ENCODE measurements at regions not wholly inside any gene's neighbourhood (a gene's known extent, or its start where the extent isn't known, plus 50 kb on each side); places are given as distances from the start of the nearest gene placed in this dataset.

- H3K4me3 ChIP-seq (ENCODE audit: low read depth, low read length), result no peak overlapping the region
- no peaks in the 10 kb centered on the region for H3K27me3 ChIP-seq (ENCODE audit: control insufficient read depth, insufficient read depth, low read length)
- no peak for TF ChIP-seq CTCF (IDR thresholded peaks at IDR 0.05; ENCODE audit: insufficient read depth, low read length, poor library complexity, severe bottlenecking)
- DNase-seq (ENCODE audit: low read depth), result no peak
- H3K36me3 ChIP-seq (ENCODE audit: control insufficient read depth, insufficient read depth, low read length), result no peaks in the 10 kb centered on the region
Observed at GRCh38 chr9:88643931-88644330, 109.0 kb downstream of the NXNL2 start.

GRCh38 chr9:88645172-88645878, 110.3 kb downstream of the NXNL2 start:
- no peak for TF ChIP-seq CTCF (IDR thresholded peaks at IDR 0.05; ENCODE audit: insufficient read depth, low read length, poor library complexity, severe bottlenecking)
- H3K27me3 ChIP-seq (ENCODE audit: control insufficient read depth, insufficient read depth, low read length), result no peaks in the 10 kb centered on the region
- DNase-seq (ENCODE audit: low read depth), result no peak
- H3K4me3 ChIP-seq (ENCODE audit: low read depth, low read length), result no peak overlapping the region
- H3K36me3 ChIP-seq (ENCODE audit: control insufficient read depth, insufficient read depth, low read length), result no peaks in the 10 kb centered on the region

GRCh38 chr9:88645879-88646199, 110.9 kb downstream of the NXNL2 start:
- no peak overlapping the region for H3K4me3 ChIP-seq (ENCODE audit: low read depth, low read length)
- H3K36me3 ChIP-seq (ENCODE audit: control insufficient read depth, insufficient read depth, low read length), result no peaks in the 10 kb centered on the region
- no peaks in the 10 kb centered on the region for H3K27me3 ChIP-seq (ENCODE audit: control insufficient read depth, insufficient read depth, low read length)
- DNase-seq (ENCODE audit: low read depth), result no peak
- no peak for TF ChIP-seq CTCF (IDR thresholded peaks at IDR 0.05; ENCODE audit: insufficient read depth, low read length, poor library complexity, severe bottlenecking)

GRCh38 chr9:88646539-88647300, 111.7 kb downstream of the NXNL2 start:
- H3K27me3 ChIP-seq (ENCODE audit: control insufficient read depth, insufficient read depth, low read length), result no peaks in the 10 kb centered on the region
- no peak for TF ChIP-seq CTCF (IDR thresholded peaks at IDR 0.05; ENCODE audit: insufficient read depth, low read length, poor library complexity, severe bottlenecking)
- no peak overlapping the region for H3K4me3 ChIP-seq (ENCODE audit: low read depth, low read length)
- DNase-seq (ENCODE audit: low read depth), result no peak
- no peaks in the 10 kb centered on the region for H3K36me3 ChIP-seq (ENCODE audit: control insufficient read depth, insufficient read depth, low read length)

GRCh38 chr9:88651682-88652633, 117.0 kb downstream of the NXNL2 start:
- peak; percentile 62 for DNase-seq (ENCODE audit: low read depth)

More at GRCh38 chr9:88651682-88652633, 117.0 kb downstream of the NXNL2 start:
- H3K4me3 ChIP-seq (ENCODE audit: low read depth, low read length), result no peak overlapping the region
- no peak for TF ChIP-seq CTCF (IDR thresholded peaks at IDR 0.05; ENCODE audit: insufficient read depth, low read length, poor library complexity, severe bottlenecking)
- H3K27me3 ChIP-seq (ENCODE audit: control insufficient read depth, insufficient read depth, low read length), result no peaks in the 10 kb centered on the region
- no peaks in the 10 kb centered on the region for H3K36me3 ChIP-seq (ENCODE audit: control insufficient read depth, insufficient read depth, low read length)
